HG03097 (cell line): ENCODE measurements at regions not wholly inside any gene's neighbourhood (a gene's known extent, or its start where the extent isn't known, plus 50 kb on each side); places are given as distances from the start of the nearest gene placed in this dataset.
"Not testable (repeated sequence)": the region's sequence is repeated elsewhere in the genome, so short reads cannot be mapped to it uniquely, and the experiment has no call there.

Source experiments
- ATAC-seq: cut with Tn5 transposase; IDR thresholded peaks from one replicate; pipeline ENCODE4 v1.9.1; 2021; ENCODE audit not compliant: unreplicated experiment, low FRiP score

GRCh38 chr1:10909697-10910680 lies 102.5 kb upstream of the TARDBP start:
- no peak for ATAC-seq

GRCh38 chr1:10910681-10911489 lies 101.6 kb upstream of the TARDBP start:
- ATAC-seq = no peak

GRCh38 chr1:10911490-10912166 lies 100.8 kb upstream of the TARDBP start:
- no peak for ATAC-seq

GRCh38 chr1:10912441-10912840 lies 100.0 kb upstream of the TARDBP start:
- ATAC-seq = no peak

GRCh38 chr1:10914056-10914455 lies 98.4 kb upstream of the TARDBP start:
- no peak for ATAC-seq

GRCh38 chr1:10915594-10915993 lies 96.9 kb upstream of the TARDBP start:
- ATAC-seq = no peak

GRCh38 chr1:10916311-10916710 lies 96.1 kb upstream of the TARDBP start:
- no peak for ATAC-seq

- no peak for ATAC-seq
Measured at GRCh38 chr1:10916991-10917390, 95.5 kb upstream of the TARDBP start.

- ATAC-seq = no peak
Measured at GRCh38 chr1:10917513-10918454, 94.7 kb upstream of the TARDBP start.

- no peak for ATAC-seq
Measured at GRCh38 chr1:10918531-10918930, 93.9 kb upstream of the TARDBP start.

GRCh38 chr1:10920063-10920626 lies 92.3 kb upstream of the TARDBP start:
- no peak for ATAC-seq

GRCh38 chr1:10922315-10923060 lies 90.0 kb upstream of the TARDBP start:
- ATAC-seq = not testable (repeated sequence)

GRCh38 chr1:10924030-10924429 lies 88.4 kb upstream of the TARDBP start:
- ATAC-seq = no peak

GRCh38 chr1:10928654-10929053 lies 83.8 kb upstream of the TARDBP start:
- ATAC-seq = no peak

- ATAC-seq = no peak
Measured at GRCh38 chr1:10932088-10932487, 80.4 kb upstream of the TARDBP start.

GRCh38 chr1:10934150-10934818 lies 78.2 kb upstream of the TARDBP start:
- ATAC-seq = no peak

- ATAC-seq = no peak
Measured at GRCh38 chr1:10935246-10935645, 77.2 kb upstream of the TARDBP start.

GRCh38 chr1:10935724-10936123 lies 76.7 kb upstream of the TARDBP start:
- ATAC-seq = no peak
